ENCODE measurements at regions not wholly inside any gene's neighbourhood (a gene's known extent, or its start where the extent isn't known, plus 50 kb on each side); places are given as distances from the start of the nearest gene placed in this dataset.
"Not testable (repeated sequence)": the region's sequence is repeated elsewhere in the genome, so short reads cannot be mapped to it uniquely, and the experiment has no call there.

- DNase-seq (ENCODE audit: low read depth): no peak
Measured at GRCh38 chr7:145464287-145464686, 628.4 kb upstream of the TPK1 start.

- no peak for DNase-seq (ENCODE audit: low read depth)
Measured at GRCh38 chr7:145462463-145462862, 626.6 kb upstream of the TPK1 start.

- no peak for DNase-seq (ENCODE audit: low read depth)
Measured at GRCh38 chr7:145434811-145435210, 599.0 kb upstream of the TPK1 start.

- DNase-seq (ENCODE audit: low read depth): no peak
Measured at GRCh38 chr7:145431834-145432233, 596.0 kb upstream of the TPK1 start.

GRCh38 chr7:145418481-145418880, 582.6 kb upstream of the TPK1 start:
- DNase-seq (ENCODE audit: low read depth): not testable (repeated sequence)

- DNase-seq (ENCODE audit: low read depth): no peak
Measured at GRCh38 chr7:145411066-145411465, 575.2 kb upstream of the TPK1 start.

- no peak for DNase-seq (ENCODE audit: low read depth)
Measured at GRCh38 chr7:145398758-145399157, 562.9 kb upstream of the TPK1 start.

- DNase-seq (ENCODE audit: low read depth): no peak
Measured at GRCh38 chr7:145394126-145394525, 558.3 kb upstream of the TPK1 start.

- no peak for DNase-seq (ENCODE audit: low read depth)
Measured at GRCh38 chr7:145382762-145383161, 546.9 kb upstream of the TPK1 start.

GRCh38 chr7:145378197-145378596, 542.3 kb upstream of the TPK1 start:
- DNase-seq (ENCODE audit: low read depth): no peak

GRCh38 chr7:145360511-145361100, 524.8 kb upstream of the TPK1 start:
- DNase-seq (ENCODE audit: low read depth): no peak

GRCh38 chr7:145350334-145350733, 514.5 kb upstream of the TPK1 start:
- DNase-seq (ENCODE audit: low read depth): no peak

- not testable (repeated sequence) for DNase-seq (ENCODE audit: low read depth)
Measured at GRCh38 chr7:145349452-145349851, 513.6 kb upstream of the TPK1 start.

GRCh38 chr7:145347271-145347670, 511.4 kb upstream of the TPK1 start:
- DNase-seq (ENCODE audit: low read depth): no peak

GRCh38 chr7:145339319-145339718, 503.5 kb upstream of the TPK1 start:
- no peak for DNase-seq (ENCODE audit: low read depth)

GRCh38 chr7:145331522-145331921, 495.7 kb upstream of the TPK1 start:
- no peak for DNase-seq (ENCODE audit: low read depth)

GRCh38 chr7:145331076-145331475, 495.2 kb upstream of the TPK1 start:
- no peak for DNase-seq (ENCODE audit: low read depth)

GRCh38 chr7:145327646-145328045, 491.8 kb upstream of the TPK1 start:
- no peak for DNase-seq (ENCODE audit: low read depth)

- no peak for DNase-seq (ENCODE audit: low read depth)
Measured at GRCh38 chr7:145324081-145324480, 488.2 kb upstream of the TPK1 start.

- no peak for DNase-seq (ENCODE audit: low read depth)
Measured at GRCh38 chr7:145313551-145313950, 477.7 kb upstream of the TPK1 start.

- DNase-seq (ENCODE audit: low read depth): no peak
Measured at GRCh38 chr7:145293754-145294153, 457.9 kb upstream of the TPK1 start.

- DNase-seq (ENCODE audit: low read depth): no peak
Measured at GRCh38 chr7:145293228-145293701, 457.4 kb upstream of the TPK1 start.

GRCh38 chr7:145289384-145289783, 453.5 kb upstream of the TPK1 start:
- no peak for DNase-seq (ENCODE audit: low read depth)

GRCh38 chr7:145276118-145276517, 440.3 kb upstream of the TPK1 start:
- no peak for DNase-seq (ENCODE audit: low read depth)
